Ovary (tissue), 7 donors: ENCODE measurements at regions not wholly inside any gene's neighbourhood (a gene's known extent, or its start where the extent isn't known, plus 50 kb on each side); places are given as distances from the start of the nearest gene placed in this dataset.

ENCODE experiments used
- DNase-seq, 5 donors: peaks; one replicate each; pipeline ENCODE4 v3.0.0-alpha.2; 2019 to 2020
- H3K27ac ChIP-seq, 2 donors: fragments of 200-600 bp; one replicate each; pipeline versions ENCODE4 v1.5.1 to v1.8.0; 2019 to 2022
- H3K27me3 ChIP-seq: fragments of 200-600 bp; one replicate; pipeline ENCODE4 v1.8.0; 2022
- H3K36me3 ChIP-seq: fragments of 200-600 bp; sonication (generic); one replicate; pipeline ENCODE4 v1.5.1; 2019
- H3K4me1 ChIP-seq: one replicate; pipeline ENCODE4 v1.8.1; 2013; ENCODE audit warnings: mild to moderate bottlenecking, moderate library complexity; ENCODE audit not compliant: insufficient read depth
- H3K4me3 ChIP-seq: fragments of 200-600 bp; sonication (generic); one replicate; pipeline ENCODE4 v1.5.1; 2017
- H3K9me3 ChIP-seq, 2 donors: fragments of 200-600 bp in 1 of 2; sonication (generic) in 1 of 2; one replicate each; pipeline versions ENCODE4 v1.5.1 to v1.8.1; 2013 to 2019; ENCODE audit warnings: mild to moderate bottlenecking in 1 of 2, moderate library complexity in 1 of 2
- EP300 ChIP-seq: sonication (generic); formaldehyde crosslinking; IDR thresholded peaks from one replicate; pipeline ENCODE4 v1.6.1; 2017; ENCODE audit warnings: antibody characterized with exemption
- POLR2A ChIP-seq: fragments of 450-650 bp; IDR thresholded peaks from one replicate; pipeline ENCODE4 v1.6.1; 2017; ENCODE audit warnings: antibody characterized with exemption, mild to moderate bottlenecking, moderate library complexity
- WGBS, 3 donors: extraction: QIAGEN DNeasy Blood & Tissue Kit in 1 of 3; methylation state at CpG; one replicate each; pipeline versions ENCODE4 v1.1.5 to v1.1.7; 2013 to 2017; 5-methylcytosine and 5-hydroxymethylcytosine counted together
- intact Hi-C, 4 donors: fragments of 100-400 bp; cut with DNase I; formaldehyde crosslinking; loops; one replicate each; pipeline versions ENCODE4 v1.11.0 to v1.15.1; 2022 to 2023
- TF ChIP-seq, protein P1 (sequence below), 3 donors: fragments of 450-650 bp in 2 of 3; fragments of 200-600 bp in 1 of 3; IDR thresholded peaks; one replicate each; pipeline versions ENCODE4 v1.5.1 to v1.8.0; 2016 to 2022; ENCODE audit warnings: antibody characterized with exemption in 3 of 3, mild to moderate bottlenecking in 1 of 3
- donor health status: DM: no; HTN: no; CAD: no; lungs with moderate emphysema.
- donor health status: DM: no; HTN: no; CAD: no.
- donor health status: Bipolar disorder and iron deficiency.
- donor health status: DM: no; HTN: no; CAD: no.
- donor health status: DM: yes; HTN: yes; CAD: no.

- no peak overlapping the region for H3K4me3 ChIP-seq
- DNase-seq = no peak
- 90 to 94% (median 92%) methylated on average over 6 of the region's 6 CpGs for WGBS, 3 donors
- H3K27ac ChIP-seq = no peak overlapping the region
- H3K27me3 ChIP-seq = no peaks in the 10 kb centered on the region
- no peaks in the 10 kb centered on the region for H3K9me3 ChIP-seq
- no peak for TF ChIP-seq EP300
- TF ChIP-seq POLR2A = no peak
- TF ChIP-seq, protein P1, sequence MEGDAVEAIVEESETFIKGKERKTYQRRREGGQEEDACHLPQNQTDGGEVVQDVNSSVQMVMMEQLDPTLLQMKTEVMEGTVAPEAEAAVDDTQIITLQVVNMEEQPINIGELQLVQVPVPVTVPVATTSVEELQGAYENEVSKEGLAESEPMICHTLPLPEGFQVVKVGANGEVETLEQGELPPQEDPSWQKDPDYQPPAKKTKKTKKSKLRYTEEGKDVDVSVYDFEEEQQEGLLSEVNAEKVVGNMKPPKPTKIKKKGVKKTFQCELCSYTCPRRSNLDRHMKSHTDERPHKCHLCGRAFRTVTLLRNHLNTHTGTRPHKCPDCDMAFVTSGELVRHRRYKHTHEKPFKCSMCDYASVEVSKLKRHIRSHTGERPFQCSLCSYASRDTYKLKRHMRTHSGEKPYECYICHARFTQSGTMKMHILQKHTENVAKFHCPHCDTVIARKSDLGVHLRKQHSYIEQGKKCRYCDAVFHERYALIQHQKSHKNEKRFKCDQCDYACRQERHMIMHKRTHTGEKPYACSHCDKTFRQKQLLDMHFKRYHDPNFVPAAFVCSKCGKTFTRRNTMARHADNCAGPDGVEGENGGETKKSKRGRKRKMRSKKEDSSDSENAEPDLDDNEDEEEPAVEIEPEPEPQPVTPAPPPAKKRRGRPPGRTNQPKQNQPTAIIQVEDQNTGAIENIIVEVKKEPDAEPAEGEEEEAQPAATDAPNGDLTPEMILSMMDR (IDR thresholded peaks at IDR 0.05) = no peak
- intact Hi-C loops = no loop called here
- no peaks in the 10 kb centered on the region for H3K4me1 ChIP-seq
- no peaks in the 10 kb centered on the region for H3K36me3 ChIP-seq
Measured at GRCh38 chr11:11740073-11740702, 101.6 kb upstream of the USP47 start.

DNA sequence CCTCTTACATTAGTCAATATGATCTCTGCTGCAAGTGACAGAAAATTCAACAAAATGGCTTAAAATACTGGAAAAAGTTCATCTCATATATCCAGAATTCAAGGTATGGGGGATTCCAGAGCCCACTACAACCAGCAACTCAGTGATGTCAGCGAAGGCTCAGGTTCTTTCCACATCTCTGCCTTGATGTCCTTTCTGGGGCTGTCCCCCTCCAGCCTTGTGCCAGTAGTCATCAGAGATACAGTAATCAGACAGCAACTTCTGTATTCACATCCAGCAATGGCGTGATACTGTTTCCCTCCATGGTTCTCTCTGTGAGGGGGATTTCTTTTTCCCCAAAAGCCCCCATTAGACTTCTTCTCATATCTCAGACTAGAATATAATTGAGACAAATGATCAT, 103.4 kb upstream of the USP47 start:
- no peak for TF ChIP-seq EP300
- TF ChIP-seq, protein P1 (IDR thresholded peaks at IDR 0.05) = no peak
- no peak for TF ChIP-seq POLR2A
- Histone ChIP-seq H3K4me3 (no peak overlapping the region), H3K36me3 (no peaks in the 10 kb centered on the region), H3K9me3 (no peaks in the 10 kb centered on the region), H3K27me3 (no peaks in the 10 kb centered on the region), H3K4me1 (no peaks in the 10 kb centered on the region), H3K27ac (no peak overlapping the region)
- 91 to 97% (median 93%) methylated on average over 2 of the region's 2 CpGs for WGBS, 3 donors
- intact Hi-C loops = no loop called here
- no peak for DNase-seq

DNA sequence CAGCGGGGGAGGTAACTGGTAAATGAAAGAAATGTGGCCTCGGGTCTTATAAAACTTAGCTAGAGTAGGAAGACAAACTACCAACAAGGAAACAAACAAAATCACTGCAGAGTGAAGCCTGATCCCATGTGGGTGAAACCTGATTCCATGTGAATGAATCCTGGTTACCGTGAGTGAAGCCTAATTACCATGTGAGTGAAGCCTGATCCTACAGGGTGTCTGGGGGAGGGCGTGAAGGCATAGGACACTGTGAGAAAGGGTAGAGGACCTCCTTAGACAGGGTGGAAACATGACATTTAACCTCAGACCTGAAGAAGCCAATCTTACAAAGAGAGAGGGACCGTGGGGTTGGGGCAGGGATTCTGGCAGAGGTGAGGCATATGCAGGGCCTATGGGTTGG, 106.2 kb upstream of the USP47 start:
- Histone ChIP-seq H3K4me1 (no peaks in the 10 kb centered on the region), H3K27ac (no peak overlapping the region), H3K27me3 (no peaks in the 10 kb centered on the region), H3K4me3 (no peak overlapping the region), H3K9me3 (no peaks in the 10 kb centered on the region), H3K36me3 (no peaks in the 10 kb centered on the region)
- WGBS, 3 donors = 63 to 70% (median 69%) methylated on average over 5 of the region's 5 CpGs
- TF ChIP-seq POLR2A (no peak), EP300 (no peak)
- TF ChIP-seq, protein P1 (IDR thresholded peaks at IDR 0.05) = no peak
- DNase-seq = no peak
- intact Hi-C loops = no loop called here

DNA sequence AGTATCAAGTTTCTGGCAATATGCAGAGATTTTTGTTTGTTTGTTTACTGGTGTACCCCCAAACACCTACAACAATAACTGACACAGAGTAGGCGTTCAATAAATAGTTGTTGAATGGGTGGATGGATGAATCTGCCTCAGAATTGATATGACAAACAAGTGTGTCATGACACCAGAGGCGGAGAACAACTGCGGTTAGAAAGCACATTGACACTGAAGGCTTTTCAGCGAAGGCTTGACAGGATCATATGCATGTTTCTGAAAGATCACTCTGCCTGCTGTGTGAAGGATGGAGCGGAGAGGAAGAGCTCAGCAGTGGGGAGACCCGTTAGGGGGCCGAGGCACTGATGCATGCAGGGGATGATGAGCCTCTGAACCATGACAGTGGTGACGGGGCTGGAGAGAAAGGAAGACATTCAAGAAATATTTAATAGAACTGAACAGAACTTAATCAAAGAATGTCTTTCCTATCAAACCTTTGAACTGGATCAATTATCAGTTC, 108.5 kb upstream of the USP47 start:
- H3K4me3 ChIP-seq = no peak overlapping the region
- no peak for DNase-seq
- H3K27ac ChIP-seq = no peak overlapping the region
- intact Hi-C loops = no loop called here
- H3K27me3 ChIP-seq = no peaks in the 10 kb centered on the region
- 94 to 95% (median 95%) methylated on average over 8 of the region's 8 CpGs for WGBS, 3 donors
- no peaks in the 10 kb centered on the region for H3K4me1 ChIP-seq
- no peaks in the 10 kb centered on the region for H3K36me3 ChIP-seq
- TF ChIP-seq, protein P1 (IDR thresholded peaks at IDR 0.05) = no peak
- TF ChIP-seq POLR2A (no peak), EP300 (no peak)
- H3K9me3 ChIP-seq = no peaks in the 10 kb centered on the region
